ENCODE measurements at regions not wholly inside any gene's neighbourhood (a gene's known extent, or its start where the extent isn't known, plus 50 kb on each side); places are given as distances from the start of the nearest gene placed in this dataset.

GRCh38 chr2:210753386-210753785 is 197.0 kb downstream of the CPS1 start:
- TF ChIP-seq CTCF (optimal IDR thresholded peaks at IDR 0.05 in 1 of 3, IDR thresholded peaks at IDR 0.05 in 1 of 3, conservative IDR thresholded peaks at IDR 0.05 in 1 of 3; ENCODE audit: extremely low read depth in 1 of 3, insufficient read depth in 2 of 3, low read length in 3 of 3) = no peak
- TF ChIP-seq EZH2 (IDR thresholded peaks at IDR 0.05; ENCODE audit: low read length) = no peak

All from keratinocyte (primary cell).